ENCODE measurements at regions not wholly inside any gene's neighbourhood (a gene's known extent, or its start where the extent isn't known, plus 50 kb on each side); places are given as distances from the start of the nearest gene placed in this dataset.
A peak's percentile ranks its signal among the peaks of the same experiment; 100 is the strongest.

DNA sequence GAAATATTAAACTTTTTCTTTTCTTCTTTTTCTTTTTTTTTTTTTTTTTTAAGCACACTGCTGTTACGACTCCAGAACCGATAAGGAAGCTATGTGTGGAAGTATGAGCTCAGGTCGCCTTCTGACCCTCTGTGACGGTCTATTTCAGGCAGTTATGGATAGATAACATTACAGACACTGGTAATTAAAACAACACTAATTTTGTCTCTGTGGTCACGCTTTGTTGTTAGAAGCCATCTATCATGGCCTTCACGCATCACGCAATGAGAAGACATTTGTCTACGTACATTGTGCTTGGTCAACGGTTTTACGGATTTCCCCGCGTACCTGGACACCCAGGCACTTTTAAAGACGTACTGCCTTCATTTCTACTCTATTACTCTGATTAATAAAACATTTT, 306.0 kb upstream of the ZNF507 start:
- 84% methylated on average over 11 to 13 of the region's 13 CpGs for whole genome bisulfite sequencing, 2 donors (ENCODE audit: low coverage in 1 of 2)
- in situ Hi-C loops (cut with MboI; ENCODE audit: low pct_ligation_motif_present in 1 of 4, low pct_unique_long_range_greater_than_20kb in 1 of 4, low sequenced_read_pairs in 3 of 4) (loop anchor here in 1 of 4 donors (25.0 kb wide), 2 partner anchors 352 to 1352 kb away; no protein-coding TSS in a partner anchor), intact Hi-C loops (cut with DNase I; ENCODE audit: low total_unique reads) (no loop called here)
- Histone ChIP-seq H3K36me3 (no peaks in the 10 kb centered on the region), H3K4me1 (peaks cover 0 to 5% (median 0%) of the 10 kb centered on the region in 4 donors), H3K4me3 (no peak overlapping the region), H3K27me3 (peaks cover 24% of the 10 kb centered on the region), H3K27ac (no peak overlapping the region), H3K9me3 (no peaks in the 10 kb centered on the region)
- TF ChIP-seq POLR2A (IDR thresholded peaks at IDR 0.05), result no peak
- no peak for TF ChIP-seq POLR2AphosphoS5 (IDR thresholded peaks at IDR 0.05)
- TF ChIP-seq, protein P1, sequence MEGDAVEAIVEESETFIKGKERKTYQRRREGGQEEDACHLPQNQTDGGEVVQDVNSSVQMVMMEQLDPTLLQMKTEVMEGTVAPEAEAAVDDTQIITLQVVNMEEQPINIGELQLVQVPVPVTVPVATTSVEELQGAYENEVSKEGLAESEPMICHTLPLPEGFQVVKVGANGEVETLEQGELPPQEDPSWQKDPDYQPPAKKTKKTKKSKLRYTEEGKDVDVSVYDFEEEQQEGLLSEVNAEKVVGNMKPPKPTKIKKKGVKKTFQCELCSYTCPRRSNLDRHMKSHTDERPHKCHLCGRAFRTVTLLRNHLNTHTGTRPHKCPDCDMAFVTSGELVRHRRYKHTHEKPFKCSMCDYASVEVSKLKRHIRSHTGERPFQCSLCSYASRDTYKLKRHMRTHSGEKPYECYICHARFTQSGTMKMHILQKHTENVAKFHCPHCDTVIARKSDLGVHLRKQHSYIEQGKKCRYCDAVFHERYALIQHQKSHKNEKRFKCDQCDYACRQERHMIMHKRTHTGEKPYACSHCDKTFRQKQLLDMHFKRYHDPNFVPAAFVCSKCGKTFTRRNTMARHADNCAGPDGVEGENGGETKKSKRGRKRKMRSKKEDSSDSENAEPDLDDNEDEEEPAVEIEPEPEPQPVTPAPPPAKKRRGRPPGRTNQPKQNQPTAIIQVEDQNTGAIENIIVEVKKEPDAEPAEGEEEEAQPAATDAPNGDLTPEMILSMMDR (IDR thresholded peaks at IDR 0.05), result no peak
- DNase-seq, result no peak

DNA sequence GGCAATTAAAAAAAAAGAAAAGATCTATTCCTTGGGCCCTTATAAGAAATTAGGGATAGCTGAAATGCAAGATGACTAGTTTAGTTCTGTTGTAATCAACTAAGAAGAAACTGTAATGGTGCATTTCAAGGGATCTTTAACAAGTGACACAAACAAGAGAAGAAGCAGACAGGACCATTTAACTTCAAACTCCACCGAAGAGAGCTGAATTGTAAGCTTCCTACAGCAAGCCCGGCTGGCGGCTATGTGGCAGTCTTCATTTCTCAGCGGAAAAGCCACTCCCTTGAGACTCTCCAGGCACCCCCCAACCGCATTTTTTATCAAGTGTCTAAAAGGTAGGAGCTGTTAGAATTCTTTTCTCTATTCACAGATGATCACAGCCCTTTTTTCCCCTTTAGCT, 305.2 kb upstream of the ZNF507 start:
- peaks cover 25% of the 10 kb centered on the region for H3K27me3 ChIP-seq
- H3K9me3 ChIP-seq, result no peaks in the 10 kb centered on the region
- no peaks in the 10 kb centered on the region for H3K36me3 ChIP-seq
- H3K27ac ChIP-seq, result no peak overlapping the region
- 63 to 72% methylated on average over 5 of the region's 5 CpGs for WGBS, 2 donors (ENCODE audit: low coverage in 1 of 2)
- TF ChIP-seq POLR2AphosphoS5 (IDR thresholded peaks at IDR 0.05), result no peak
- TF ChIP-seq, protein P1 (IDR thresholded peaks at IDR 0.05), result no peak
- no peak for TF ChIP-seq EP300 (IDR thresholded peaks at IDR 0.05; ENCODE audit: low read depth)
- TF ChIP-seq POLR2A (IDR thresholded peaks at IDR 0.05), result no peak
- no peak overlapping the region for H3K4me3 ChIP-seq
- intact Hi-C loops (cut with DNase I; ENCODE audit: low total_unique reads) (loop anchor here (10.0 kb wide), 1 partner anchor 1355 kb away; no protein-coding TSS in a partner anchor), in situ Hi-C loops (cut with MboI; ENCODE audit: low pct_ligation_motif_present in 1 of 4, low pct_unique_long_range_greater_than_20kb in 1 of 4, low sequenced_read_pairs in 3 of 4) (loop anchor here in 1 of 4 donors (25.0 kb wide), 2 partner anchors 353 to 1353 kb away; no protein-coding TSS in a partner anchor)
- peaks cover 0 to 5% (median 0%) of the 10 kb centered on the region in 4 donors for H3K4me1 ChIP-seq
- no peak for DNase-seq

DNA sequence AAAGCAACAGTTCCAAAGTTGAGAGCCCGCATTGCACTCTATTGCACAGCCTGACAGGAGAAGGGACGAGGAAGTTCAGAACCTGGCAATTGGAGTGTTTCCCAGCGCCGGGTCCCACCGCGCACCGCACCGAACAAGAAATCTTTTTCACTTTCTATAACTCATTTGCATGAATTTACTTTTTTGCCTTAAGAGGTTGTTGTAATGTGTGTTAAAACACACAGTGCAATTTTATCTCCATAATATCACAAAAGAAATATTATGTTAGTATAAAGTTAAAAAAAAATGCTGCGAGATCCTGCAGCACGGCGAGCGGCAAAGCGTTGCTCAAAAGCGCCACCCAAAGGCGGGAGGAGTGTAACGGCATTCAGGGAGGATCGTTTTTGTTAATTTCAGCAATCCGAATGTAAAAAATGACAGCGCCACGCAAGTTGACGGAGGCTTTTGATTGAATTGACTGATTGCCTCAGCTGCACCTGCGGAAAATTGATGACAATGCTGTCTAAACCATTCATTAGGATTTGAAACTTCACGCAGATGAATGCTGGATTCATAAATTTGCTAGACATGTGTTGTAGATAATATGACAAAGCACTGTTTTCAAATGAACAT, 303.6 kb upstream of the ZNF507 start:
- WGBS, 2 donors (ENCODE audit: low coverage in 1 of 2), result 2 to 8% methylated on average over 22 to 23 of the region's 23 CpGs
- H3K27me3 ChIP-seq, result peaks cover 25% of the 10 kb centered on the region
- DNase-seq, result peak; percentile 40
- peak overlapping the region in 2 of 4 donors; percentile 11 to 35 for H3K4me3 ChIP-seq
- TF ChIP-seq POLR2A (IDR thresholded peaks at IDR 0.05) (no peak), EP300 (IDR thresholded peaks at IDR 0.05; ENCODE audit: low read depth) (no peak)
- TF ChIP-seq, protein P1 (IDR thresholded peaks at IDR 0.05), result peak; percentile 69 to 78 (median 74)
- no peaks in the 10 kb centered on the region for H3K36me3 ChIP-seq
- peaks cover 0 to 5% (median 0%) of the 10 kb centered on the region in 4 donors for H3K4me1 ChIP-seq
- in situ Hi-C loops (cut with MboI; ENCODE audit: low pct_ligation_motif_present in 1 of 4, low pct_unique_long_range_greater_than_20kb in 1 of 4, low sequenced_read_pairs in 3 of 4), result loop anchor here in 1 of 4 donors (25.0 kb wide), 2 partner anchors 354 to 1354 kb away; no protein-coding TSS in a partner anchor
- intact Hi-C loops (cut with DNase I; ENCODE audit: low total_unique reads), result loop anchor here (10.0 kb wide), 1 partner anchor 1357 kb away; no protein-coding TSS in a partner anchor
- no peaks in the 10 kb centered on the region for H3K9me3 ChIP-seq
- no peak overlapping the region for H3K27ac ChIP-seq

DNA sequence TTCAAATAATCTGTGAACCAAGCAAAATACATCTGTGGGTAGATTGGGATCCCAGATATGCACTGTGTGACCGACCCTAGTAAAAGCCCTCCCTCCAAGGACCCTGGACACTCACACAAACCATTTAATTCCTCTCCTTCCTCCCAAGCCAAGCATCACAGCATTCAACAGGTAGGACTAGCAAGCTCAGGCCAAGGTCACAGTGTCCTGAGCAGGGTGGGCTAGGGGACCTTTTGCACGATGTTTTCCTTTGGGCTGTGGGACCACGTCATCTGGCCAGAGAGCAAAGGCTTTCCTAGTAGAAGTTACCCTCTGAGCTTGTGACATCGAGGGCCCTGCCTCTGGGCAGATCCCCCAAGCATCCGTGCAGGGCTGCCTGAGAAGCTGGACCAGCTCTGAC, 297.6 kb upstream of the ZNF507 start:
- H3K27ac ChIP-seq, result no peak overlapping the region
- no peaks in the 10 kb centered on the region for H3K9me3 ChIP-seq
- peaks cover 10% of the 10 kb centered on the region for H3K27me3 ChIP-seq
- intact Hi-C loops (cut with DNase I; ENCODE audit: low total_unique reads) (loop anchor here (10.0 kb wide), 1 partner anchor 1363 kb away; no protein-coding TSS in a partner anchor), in situ Hi-C loops (cut with MboI; ENCODE audit: low pct_ligation_motif_present in 1 of 4, low pct_unique_long_range_greater_than_20kb in 1 of 4, low sequenced_read_pairs in 3 of 4) (loop anchor here in 1 of 4 donors (25.0 kb wide), 2 partner anchors 360 to 1360 kb away; no protein-coding TSS in a partner anchor)
- H3K4me3 ChIP-seq, result no peak overlapping the region
- H3K36me3 ChIP-seq, result no peaks in the 10 kb centered on the region
- WGBS, 2 donors (ENCODE audit: low coverage in 1 of 2), result 63 to 70% methylated on average over 2 to 5 of the region's 5 CpGs
- H3K4me1 ChIP-seq, result no peaks in the 10 kb centered on the region
- TF ChIP-seq POLR2A (IDR thresholded peaks at IDR 0.05), result no peak
- no peak for TF ChIP-seq POLR2AphosphoS5 (IDR thresholded peaks at IDR 0.05)
- TF ChIP-seq EP300 (IDR thresholded peaks at IDR 0.05; ENCODE audit: low read depth), result no peak
- TF ChIP-seq, protein P1 (IDR thresholded peaks at IDR 0.05), result no peak
- DNase-seq, result no peak

Data from transverse colon (tissue), 4 donors.